Activated effector memory CD4-positive, alpha-beta T cell treated with Interleukin-2 at 50 U/mL for 16 hours (primary cell): ENCODE measurements at regions not wholly inside any gene's neighbourhood (a gene's known extent, or its start where the extent isn't known, plus 50 kb on each side); places are given as distances from the start of the nearest gene placed in this dataset.

ENCODE experiments used
- DNase-seq: peaks from one replicate; pipeline ENCODE4 v3.0.0-alpha.2; 2020

DNA sequence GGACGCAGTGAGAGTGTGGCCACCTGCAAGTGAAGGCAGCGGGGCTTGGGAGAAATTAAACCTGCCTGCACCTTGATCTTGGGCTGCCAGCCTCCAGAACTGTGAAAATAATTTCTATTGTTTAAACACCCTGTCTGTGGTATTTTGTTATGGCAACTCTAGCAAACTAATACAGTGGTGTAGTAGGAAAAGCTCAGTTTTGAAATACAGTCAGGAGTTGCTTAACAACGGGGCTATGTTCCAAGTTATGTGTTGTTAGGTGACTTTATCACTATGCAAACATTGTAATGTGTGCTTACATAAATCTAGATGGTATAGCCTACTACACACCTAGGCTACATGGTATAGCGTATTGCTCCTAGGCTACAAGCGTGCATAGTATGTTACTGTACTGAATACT lies 93.4 kb upstream of the FN1 start:
- no peak for DNase-seq

DNA sequence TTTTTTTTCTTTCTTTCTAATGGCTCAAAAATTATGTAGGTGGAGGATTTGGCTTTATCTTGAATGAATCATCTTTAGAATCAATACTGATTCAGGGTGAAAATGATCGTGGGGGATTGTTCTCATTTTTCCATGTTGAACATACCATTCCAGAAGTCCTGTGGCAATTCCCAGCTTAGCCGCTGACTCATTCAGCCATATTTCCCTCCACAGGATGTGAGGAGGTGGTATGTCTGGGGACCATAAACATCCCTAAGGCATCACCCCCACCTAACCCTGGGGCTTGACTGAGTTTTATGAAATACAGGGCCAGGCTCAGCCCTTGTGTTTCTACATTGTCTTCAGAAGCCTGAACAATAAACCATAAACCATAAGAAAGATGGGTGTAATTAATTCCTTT lies 92.7 kb upstream of the FN1 start:
- no peak for DNase-seq

DNA sequence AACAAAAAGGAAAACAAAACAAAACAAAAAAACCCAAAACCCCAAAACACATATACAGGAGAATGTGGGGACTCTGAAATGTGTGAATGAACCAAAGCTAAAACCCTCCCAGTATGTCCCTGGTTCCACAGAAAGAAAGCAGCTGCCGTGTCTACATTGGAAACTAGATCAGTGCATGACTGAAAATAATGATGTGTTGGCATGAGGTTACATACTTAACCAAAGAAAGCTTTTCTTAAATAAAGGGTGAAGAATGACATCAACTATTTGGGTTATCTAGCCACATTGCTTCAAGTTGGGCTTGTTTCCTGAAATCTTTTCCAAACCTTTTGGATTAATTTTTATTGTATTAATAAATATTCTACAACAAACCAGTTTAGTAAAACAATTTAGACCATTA lies 91.9 kb upstream of the FN1 start:
- DNase-seq, result no peak

DNA sequence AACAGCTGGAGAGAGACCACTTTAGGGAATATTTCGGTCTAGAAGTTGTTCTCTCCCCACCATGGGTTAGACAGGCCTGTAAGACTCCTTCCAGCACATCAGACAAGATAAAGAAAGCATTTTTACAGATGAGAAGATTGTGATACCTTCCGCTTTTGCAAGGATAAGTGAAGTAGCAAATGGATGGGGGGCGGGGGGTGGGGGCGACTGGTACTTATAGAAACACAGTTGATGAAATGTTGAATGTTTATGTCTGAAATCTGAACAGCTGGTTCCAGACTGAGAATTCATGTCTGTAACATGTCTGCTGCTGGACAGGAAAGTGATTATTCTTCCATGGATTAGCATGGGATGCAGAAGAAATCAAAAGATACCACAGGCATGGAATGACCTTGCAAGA lies 90.5 kb upstream of the FN1 start:
- DNase-seq, result no peak

DNA sequence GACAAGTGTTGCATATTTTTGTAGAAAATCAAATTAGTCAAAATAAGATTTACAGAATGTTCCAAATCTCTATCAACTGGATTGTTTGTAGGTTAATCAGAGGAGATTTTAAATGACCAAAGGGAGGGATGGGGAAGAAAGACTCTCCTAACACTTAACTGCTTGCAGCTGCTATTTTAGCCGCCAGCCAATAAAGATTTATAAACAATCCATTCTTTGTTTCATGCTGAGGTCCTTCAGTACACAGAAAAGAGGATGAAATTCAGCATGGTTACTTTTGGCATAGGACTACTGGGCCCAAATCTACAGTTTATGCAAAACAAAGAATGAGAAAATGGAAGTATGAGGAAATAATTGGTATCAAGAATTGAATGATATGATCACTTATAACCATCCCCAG lies 86.4 kb upstream of the FN1 start:
- no peak for DNase-seq

DNA sequence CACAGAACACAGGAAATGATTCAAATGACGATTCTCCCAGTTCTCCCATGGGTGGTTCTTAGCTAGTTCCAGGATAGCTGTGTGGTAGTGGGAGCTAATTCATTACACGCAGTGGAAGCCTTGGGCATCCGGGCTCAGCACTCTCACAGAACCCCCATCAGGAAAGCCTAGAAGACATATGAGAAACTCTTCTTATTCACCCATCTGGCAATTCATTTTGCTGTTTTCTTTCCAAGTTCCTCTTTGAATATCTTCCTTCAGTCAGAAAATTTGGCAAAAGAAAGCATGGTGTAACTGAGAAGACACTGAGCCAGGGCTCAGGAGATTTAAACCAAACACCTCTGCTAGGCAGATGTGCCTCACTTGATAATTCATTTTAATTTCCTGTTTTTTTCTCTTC lies 85.2 kb upstream of the FN1 start:
- DNase-seq, result no peak

DNA sequence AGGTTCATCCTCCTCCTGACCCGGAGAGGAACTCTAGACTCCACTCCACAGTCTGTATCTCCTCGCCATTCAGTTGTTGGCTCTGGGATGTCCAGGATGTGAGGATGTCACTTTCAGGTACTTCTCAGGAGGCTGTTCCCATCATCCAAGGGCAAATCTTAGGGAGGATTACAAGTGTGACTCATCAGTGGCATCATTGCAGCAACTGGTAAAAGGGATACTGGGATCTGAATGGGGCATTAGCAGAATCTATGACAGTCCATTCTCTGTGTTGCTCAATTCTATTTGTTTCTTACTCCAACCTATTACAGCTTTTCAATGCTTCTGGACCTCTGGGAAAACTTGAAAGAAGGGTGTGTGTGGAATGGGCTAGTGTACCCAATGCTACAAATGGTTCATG lies 81.5 kb upstream of the FN1 start:
- DNase-seq, result no peak

DNA sequence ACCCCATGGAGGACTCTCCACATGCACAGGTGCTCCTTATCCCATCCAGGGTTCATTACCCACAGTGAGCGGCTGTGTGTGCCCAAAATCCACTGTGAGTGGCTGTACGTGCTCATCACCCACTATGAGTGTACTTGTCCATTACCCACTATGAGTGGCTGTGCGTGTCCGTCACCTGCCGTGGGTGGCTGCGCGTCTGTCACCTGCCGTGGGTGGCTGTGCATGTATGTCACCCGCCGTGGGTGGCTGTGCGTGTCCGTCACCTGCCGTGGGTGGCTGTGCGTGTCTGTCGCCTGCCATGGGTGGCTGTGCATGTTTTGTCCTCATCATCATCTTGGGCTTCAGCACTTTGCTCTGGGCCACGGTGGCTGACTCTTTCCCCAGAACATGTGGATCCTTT lies 78.6 kb upstream of the FN1 start:
- no peak for DNase-seq

DNA sequence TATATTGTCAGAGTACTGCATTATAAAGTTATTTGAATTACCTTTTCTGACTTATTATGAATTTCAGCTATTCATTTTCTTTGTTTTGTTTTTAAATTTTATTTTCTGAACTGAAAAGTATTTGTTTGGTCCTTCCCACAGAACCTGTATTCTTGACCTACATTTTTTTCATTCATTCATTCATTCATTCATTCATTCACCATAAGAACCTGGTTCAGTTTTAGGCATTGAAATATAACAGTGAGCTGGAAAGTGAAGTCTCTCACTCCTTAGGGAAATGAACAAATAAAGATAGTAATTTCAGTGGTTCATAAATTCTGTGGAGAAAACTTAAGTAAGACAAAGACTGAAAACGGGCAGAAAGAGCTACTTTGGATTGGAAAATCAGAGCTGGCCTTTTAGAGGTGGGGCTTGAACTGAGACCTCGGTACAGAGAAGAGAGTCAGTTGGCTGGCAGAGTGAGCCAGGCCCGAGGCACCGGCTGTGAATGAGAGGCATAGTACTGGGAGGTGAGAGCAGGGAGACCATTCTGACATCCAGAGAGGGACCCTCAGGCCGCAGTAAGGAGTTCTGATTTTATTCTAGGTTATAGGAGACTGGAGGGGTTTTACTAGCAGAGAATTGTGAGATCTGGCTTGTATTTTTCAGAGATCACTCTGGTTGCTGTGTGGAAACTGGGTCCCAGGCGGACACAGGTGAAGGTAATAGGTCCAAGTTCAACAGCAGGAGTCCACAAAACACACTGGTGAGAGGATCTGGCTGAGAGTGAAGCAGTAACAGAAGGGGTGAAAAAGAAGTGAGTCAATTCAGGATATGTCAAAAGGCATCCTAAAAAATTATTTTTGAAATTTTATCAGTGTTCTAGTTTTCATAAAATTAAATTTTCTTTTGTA lies 75.8 kb upstream of the FN1 start:
- no peak for DNase-seq

DNA sequence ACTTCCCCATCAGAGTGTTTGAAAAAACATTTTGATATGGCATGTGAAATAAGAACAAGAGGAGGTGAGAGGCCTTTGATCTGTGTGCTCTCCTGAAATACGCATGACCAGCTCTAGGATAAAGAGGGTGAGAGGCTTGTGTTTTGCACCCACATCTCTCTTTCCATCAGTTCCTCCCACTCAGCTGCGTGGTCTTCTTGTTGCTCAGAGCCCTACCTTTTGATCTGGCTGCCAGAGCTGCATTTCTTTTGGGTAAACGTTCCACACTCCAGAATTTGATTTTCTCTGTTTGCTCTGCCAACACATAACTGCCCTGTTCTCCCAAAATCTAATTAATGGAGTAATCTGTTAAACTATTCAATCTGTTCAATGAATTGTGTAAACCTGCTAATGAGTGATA lies 72.0 kb upstream of the FN1 start:
- no peak for DNase-seq

DNA sequence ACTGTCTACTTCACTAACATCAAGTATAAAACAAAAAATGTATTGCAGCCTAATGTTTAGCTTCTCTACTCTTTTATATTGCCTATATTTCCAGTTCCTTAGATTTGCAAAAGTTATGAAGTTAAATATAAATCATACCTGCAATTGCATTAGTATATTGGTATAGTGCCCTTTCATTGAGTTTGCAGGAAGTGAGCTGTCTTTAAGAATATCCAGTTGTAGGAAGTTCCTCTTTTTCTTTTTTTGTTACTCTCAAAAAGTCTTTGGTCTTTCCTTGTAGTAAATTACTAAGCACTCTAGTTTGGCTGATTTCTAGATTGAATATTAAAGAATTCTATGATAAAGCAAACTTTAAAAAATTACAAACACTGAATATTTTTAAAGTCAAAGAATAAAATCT lies 71.3 kb upstream of the FN1 start:
- DNase-seq, result no peak

DNA sequence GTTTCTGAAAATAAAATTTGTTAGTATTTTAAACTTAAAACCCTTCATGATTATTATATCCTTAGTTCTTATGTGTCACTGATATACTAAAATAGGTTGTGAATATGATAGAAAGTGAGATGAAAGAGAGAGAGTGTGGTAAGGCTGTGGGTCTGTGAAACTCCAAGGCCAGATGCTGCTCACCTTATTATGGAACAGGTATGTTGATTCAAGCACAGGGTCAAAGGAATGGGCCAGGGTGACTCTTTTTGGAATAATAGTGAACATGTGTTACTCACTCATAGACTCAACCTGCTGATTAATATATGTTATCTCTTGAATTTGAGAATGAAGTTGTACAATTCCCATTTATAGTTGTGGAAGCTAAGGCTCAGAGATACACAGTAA lies 70.7 kb upstream of the FN1 start:
- no peak for DNase-seq

DNA sequence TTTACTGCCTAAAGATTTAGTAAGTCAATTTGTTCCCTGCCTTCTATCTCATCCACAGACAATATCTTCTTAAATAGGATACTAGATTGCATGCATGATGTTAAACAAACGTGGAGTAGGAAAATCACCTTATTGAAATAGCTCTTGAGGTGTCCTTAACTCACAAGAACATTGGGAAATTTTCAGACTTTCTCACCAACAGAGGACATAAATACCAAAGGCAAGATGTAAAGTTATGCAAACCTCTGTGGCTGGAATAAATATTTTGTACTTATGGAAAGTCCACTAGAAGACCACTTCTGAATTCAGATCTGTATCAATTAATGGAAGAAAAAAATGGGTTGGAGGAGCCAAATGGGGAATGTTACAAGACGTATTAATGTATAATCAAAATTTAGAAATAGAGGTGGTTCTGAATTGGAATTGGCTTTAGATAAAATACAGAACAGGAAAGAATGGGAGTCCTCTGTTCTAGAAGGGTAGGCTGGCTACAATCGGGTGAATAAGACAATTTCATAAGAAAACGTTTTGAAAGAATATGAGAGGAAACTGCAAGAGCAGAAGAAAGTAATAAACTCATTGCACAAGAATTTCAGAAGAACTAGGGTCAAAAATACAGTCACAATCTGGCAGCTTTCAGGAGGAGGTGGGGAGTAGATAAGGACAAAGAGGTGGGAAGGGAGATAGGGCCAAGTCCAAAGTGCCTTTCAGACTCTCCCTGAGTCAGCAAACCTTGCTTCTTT lies 69.3 kb upstream of the FN1 start:
- no peak for DNase-seq

DNA sequence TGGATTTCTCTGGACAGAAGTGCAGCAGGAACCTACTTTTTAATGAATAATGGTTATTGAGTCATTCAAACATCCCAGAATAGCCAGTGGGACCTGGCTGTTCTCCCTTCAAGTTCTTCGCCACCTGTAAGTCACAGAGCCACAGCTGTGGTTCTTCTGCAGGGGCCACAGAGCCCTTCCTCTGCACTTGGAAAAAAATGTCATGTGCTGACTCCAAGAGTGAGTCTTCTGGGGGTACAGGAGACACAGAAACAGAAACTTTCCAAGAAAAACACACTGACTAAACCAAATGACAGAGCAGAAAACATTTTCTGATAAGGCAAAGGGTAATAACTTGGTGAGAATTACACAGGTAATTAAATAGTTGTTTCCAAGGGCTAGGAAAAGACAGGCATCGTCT lies 68.7 kb upstream of the FN1 start:
- DNase-seq, result no peak

DNA sequence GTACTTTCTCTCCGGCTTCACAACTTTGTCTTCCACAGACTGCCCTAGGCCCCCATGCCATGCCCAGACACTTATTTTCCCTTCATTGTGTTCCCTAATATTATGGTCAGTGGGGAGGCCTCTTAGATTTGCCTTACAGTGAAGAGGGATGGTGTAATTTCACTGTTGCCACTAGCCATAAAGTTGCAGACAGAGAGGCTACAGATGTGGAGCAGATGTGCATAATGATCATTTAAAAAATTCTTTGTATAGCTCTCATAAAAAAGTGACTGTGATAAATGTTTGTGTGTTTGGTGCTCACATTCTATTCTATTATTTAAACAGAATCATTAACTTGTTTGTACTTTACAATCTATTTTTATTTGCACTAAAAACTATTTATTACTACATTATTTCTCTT lies 67.5 kb upstream of the FN1 start:
- DNase-seq, result no peak

DNA sequence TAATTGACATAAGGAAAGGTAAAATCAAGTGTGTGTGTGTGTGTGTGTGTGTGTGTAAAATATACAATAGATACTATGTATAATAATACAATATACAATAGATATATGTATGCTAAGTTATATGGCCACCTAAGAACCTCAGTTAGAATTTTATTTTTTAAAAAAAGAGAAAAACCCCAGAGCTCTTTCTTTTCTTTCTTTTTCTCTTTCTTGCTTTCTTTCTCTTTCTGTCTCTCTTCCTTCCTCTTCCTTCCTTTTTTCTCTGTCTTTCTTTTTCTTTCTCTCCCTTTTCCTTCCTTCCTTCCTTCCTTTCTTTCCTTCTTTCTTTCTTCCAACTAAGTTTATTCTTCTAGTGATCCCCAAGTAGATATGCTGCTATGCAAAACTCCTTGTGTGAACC lies 64.6 kb upstream of the FN1 start:
- no peak for DNase-seq

DNA sequence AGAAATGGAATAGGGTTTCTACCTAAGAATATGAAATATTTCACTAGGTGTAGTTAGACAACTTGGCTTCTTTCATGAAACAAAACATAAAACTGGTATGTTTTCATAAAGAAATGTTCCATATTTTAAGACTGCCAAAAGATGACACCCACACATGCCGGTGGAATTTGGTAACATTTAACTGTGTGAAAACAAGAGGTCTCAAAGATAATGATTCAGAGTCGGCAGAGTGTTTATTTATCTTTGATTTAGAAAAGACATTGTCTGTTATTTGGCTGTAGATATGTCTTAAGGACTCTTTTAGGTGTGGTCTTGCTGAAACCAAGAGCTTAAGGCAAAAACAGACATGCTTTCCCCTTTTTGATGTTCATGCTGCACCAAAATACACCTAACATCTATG lies 63.5 kb upstream of the FN1 start:
- no peak for DNase-seq

DNA sequence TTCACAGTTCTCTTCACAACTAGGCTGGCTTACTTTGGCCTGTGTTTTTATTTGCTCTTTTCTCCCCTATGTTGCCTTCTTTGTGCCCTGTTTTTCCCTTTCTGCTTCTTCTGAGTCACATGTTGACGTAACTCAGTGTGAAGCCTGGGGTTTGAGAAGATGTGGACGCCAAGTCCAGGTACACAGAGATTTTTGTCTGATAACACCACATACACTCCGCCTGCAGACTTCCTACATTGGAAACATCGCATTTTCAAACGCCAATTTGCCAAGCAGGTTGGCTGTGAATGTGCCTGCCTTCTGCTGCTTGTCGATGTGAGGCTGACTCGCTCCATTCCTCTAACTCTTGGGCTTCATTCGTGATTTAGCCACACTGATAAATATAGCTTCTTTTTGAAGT lies 62.6 kb upstream of the FN1 start:
- no peak for DNase-seq

DNA sequence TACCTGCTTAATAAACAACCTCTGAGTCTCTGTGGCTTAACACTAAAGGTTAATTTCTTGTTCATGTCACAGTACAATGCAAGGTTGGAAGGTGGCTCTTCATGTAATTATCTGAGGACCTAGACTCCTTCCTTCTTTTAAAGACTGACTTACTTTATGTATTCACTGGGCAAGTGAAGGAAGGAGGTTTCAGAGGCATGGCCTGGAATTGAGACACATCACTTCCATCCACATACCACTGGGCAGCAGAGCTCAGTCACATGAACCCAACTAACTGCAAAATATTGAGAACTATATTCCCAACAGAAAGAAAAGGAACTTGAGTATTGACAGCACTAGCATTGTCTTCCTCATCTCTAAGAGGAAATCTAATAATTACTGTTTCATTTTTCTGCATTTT lies 57.5 kb upstream of the FN1 start:
- no peak for DNase-seq

DNA sequence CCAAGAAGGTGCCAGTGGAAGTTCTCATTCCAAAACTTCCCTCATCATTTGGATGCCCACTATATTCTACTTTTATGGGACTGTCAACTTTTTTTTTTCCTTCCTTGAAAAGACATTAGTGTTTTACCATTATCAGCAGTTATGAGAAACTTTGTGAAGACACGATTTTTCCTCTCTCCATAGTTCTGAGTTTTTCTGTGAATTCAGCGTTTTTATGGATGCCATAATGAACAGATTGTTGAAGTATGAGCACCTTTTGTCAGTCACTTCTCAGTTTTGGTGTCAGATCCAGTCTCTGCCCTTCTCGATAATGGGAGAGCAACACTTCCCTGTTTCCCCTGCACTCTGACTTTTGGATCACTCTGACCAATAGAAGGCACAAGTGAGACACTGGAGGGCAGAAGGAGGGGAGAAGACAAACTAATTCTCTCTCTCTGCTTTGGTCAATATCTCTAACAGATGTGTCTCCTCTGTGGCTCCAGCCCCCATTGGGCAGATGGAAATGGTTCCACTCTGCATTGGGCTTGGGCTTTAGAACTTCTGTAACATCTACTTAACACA lies 53.5 kb upstream of the FN1 start:
- DNase-seq, result no peak

DNA sequence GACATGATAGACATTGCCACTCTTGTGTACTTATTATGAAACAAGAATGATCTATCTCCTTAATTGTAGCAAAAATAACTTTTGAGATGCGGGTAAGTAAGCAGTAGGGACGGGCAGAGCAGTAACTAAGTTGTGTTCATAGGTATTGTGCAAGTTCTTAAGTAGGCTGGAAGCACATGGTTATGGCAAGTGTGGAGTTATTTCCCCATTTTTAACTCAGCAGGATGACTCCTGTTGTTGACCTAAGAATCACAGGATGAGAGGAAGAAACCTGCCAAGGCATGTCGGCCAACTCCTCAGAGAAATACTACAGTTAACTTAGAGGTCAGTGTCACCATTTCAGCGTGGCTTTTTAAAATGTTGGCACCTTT lies 51.1 kb upstream of the FN1 start:
- DNase-seq, result no peak

DNA sequence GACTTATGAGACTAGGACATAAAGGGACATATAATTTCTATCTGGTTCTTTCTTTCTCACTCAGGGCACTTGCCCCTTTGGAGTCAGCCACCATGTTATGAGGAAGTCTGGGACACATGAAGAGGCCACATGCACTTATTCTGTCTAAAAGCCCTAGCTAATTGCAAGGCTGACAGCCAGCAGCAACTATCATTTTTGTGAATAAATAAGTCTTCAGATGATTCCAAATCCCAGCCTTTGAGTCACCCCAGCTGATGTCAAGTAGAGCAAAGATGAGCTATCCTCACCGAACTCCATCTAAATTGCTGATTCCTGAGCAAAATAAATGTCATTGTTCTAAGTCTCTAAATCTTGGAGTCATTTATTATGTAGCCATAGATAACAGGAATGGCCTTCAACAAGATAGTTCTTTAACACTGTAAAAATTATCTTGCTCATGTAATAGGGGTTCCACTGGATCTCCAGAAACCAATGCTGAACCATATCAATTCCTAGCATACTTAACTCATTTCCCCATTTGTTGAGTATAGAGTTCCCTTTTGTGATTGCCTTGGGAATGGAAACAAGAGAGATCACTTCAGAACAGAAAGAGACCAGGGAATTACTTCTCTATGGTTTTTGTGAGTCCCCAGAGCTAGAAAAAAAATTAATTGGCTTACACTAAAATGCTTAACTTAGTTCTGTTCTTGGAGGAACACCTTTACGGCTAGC lies 50.6 kb upstream of the FN1 start:
- no peak for DNase-seq
